HG02571 (cell line): ENCODE measurements at regions not wholly inside any gene's neighbourhood (a gene's known extent, or its start where the extent isn't known, plus 50 kb on each side); places are given as distances from the start of the nearest gene placed in this dataset.

Experiments used
- ATAC-seq: cut with Tn5 transposase; IDR thresholded peaks from one replicate; pipeline ENCODE4 v1.9.1; 2021; ENCODE audit warnings: mild to moderate bottlenecking, moderate library complexity; ENCODE audit not compliant: unreplicated experiment

DNA sequence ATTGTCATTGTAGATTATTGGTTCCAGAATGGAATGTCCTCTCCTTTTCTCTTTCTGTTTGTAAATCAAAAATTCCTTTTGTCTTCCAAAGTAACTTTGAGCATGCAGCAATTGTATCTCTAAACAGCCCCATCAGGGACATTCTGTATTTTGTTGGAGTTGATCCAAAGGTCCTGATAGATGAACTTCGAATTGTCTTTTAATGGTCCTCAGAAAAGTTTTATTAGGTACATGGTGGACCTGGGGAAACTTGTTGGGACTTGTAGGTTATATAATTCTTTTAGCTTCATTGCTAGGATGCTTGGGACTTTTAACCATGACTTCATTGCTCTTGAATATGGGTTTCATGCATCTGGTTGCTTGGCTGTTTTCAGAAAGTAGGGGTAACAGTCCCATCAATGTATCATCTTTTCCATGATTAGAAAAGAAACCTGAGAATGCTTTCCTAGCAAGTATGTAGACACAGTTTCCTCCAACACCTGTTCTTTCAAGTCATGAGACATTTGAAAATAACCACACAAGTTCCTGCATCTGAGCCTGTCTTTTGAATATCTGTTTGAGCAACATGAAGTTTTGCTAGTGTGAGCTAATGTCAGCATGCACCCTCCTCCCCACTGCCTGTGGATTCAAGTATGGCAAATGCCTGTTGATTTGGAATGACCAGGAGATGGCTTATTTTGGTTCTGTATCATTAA, 413.1 kb downstream of the KCNRG start:
- no peak for ATAC-seq

DNA sequence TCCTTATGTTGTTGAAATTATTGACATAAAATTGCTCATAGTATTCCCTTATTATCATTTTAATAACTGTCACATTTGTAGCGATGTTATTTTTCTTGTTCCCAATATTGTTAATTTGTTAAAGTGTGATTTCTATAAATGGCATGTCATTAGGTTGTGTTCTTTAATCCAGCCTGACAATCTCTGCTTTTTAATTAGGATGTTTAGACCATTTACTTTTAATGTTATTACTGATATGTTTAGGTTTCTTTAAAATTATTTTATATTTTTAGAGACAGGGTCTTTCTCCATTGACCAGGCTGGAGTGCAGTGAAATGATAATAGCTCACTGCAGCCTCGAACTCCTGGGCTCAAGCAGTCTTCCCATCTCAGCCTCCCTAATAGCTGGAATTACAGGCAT, 408.5 kb downstream of the DLEU7 start:
- no peak for ATAC-seq

DNA sequence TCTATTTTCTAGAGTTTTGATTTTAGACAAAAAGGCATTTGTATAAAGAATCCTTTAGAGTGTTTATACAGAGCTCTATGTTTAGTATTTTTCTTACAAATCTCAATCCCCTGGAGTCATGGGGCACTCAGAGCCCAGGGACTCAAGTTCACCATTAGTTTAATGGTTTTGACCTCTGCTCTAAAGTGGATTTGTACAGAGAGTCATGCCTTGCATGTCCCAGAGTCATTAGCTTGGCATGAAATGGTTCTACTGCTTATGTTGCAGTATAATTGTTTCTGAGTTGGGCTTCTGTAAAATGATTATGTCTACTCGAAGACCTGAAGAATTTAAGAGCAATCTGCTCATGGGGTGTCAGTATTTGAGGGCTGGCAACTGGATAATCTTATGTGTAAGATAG, 406.2 kb downstream of the DLEU7 start:
- no peak for ATAC-seq

DNA sequence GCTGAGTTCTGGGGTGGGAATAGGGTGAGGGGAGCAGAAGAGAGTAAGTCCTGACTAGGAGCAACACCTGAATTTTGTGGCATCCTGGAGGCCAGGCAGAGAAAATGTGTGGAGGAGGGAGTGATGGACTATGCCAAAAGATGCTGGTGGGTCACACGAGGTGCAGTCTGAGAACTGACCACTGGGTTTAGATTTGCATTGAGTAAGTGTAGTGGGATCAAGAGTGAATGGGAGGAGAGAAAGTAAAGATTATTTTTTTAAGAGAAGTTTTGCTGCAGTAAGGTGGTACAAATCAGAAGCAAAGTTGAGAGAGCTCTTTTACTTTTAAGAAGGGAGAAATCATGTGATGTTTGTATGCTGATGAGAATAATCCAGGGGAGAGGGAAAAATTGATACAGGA, 405.1 kb downstream of the DLEU7 start:
- ATAC-seq = no peak

DNA sequence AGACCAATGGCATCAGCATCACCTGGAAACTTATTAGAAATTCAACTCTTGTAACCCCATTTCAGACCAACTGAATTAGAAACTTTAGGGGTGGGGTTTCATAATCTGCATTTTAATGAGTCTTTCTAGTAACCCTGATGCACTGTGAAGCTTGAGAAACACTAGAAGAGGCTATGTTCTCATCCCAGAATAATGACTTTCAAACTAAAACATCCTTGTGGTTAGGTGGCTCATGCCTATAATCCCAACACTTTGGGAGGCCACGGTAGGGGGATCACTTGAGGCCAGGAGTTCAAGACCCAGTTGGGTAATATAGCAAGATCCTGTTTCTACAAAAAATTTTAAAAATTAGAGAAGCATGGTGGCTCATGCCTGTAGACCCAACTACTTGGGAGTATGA, 402.4 kb downstream of the DLEU7 start:
- no peak for ATAC-seq

DNA sequence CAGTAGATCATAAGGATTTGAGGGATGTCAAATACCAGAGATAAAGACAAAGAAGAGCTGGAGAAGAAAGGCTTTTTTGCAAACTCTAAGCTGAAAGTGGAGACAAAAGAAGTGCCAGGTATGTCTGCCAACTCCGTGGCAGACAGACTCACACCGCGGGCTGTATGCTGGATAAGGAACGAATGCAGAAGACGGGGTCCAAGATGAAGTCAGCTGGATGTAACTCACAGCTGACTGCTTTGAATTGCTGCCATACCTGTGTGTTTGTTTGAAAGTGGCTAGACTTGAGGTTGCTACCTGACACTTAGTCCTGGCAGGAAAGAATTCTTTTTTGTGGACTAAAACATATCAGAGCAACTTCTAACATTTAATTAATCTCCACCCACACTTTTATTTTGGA, 398.8 kb downstream of the DLEU7 start:
- no peak for ATAC-seq

DNA sequence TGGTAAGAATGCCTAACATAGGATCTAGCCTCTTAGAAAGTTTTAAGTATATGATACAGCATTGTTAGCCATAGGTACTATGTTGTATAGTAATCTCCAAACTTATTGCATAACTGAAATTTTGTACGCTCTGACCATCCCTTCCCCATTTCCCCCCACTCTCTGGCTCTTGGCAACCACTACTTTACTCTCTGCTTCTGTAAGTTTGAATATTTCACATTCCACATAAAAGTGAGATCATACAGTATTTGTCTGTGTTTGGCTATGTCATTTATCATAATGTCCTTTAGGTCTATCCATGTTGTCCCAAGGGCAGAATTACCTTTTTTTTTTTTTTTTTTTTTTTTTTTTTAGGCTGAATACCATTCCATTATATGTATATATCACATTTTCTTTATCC, 396.9 kb downstream of the DLEU7 start:
- no peak for ATAC-seq

DNA sequence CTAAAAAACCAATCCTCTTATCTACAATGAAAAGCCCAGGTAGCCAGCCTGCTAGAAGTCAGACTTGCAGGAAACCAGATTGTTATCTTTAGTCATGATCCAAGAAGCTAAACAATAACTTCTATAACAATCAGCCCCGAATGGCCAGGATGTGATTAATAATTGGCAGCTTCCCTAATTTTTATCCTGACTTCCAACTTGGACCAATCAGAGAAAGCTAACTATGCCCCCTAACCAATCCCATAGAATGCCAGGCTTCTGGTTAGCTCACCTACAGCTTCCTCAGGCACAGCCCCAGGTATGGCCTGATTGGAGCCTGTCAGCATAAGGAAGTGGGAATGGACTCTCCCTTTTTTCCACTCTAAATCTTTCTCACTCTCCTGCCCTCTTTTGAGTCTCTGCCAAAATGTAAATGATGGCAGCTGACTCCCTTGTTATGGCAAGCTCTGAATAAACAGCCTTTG, 394.9 kb downstream of the DLEU7 start:
- ATAC-seq = no peak

DNA sequence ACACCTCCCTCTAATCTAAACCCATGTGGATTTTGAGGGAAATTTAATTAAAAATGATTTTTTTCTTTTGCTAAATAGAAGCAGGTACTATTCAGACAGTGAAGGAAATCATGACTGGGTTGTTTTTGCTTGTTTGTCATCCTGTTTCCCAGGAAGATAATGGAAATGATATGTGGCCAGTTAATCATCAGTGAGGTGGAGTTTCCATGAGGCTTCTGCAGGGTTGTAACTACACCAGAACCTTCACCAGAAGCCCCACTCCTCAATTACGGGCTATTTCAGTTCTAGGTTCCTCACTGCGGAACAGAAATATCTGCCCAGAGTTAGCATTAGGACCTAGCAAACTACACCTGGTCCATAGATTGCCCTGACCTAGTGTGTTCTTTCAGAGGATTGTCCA, 394.0 kb downstream of the DLEU7 start:
- ATAC-seq = no peak

DNA sequence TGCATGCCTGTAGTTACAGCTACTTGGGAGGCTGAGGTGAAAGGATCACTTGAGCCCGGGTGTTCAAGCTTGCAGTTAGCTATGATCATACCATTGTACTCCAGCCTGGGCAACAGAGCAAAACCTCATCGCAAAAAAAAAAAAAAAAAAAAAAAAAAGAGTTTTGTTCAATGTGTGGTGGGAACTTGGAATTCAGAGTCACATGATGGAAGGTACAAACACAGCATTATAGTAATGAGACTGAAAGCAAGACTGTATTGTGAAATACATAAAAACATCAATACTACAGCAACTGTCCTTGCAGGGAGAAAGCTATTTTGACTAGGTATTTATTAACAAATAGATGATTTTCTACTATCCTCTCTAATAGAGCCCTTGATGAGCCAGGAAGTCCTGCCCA, 393.2 kb downstream of the DLEU7 start:
- ATAC-seq = no peak

DNA sequence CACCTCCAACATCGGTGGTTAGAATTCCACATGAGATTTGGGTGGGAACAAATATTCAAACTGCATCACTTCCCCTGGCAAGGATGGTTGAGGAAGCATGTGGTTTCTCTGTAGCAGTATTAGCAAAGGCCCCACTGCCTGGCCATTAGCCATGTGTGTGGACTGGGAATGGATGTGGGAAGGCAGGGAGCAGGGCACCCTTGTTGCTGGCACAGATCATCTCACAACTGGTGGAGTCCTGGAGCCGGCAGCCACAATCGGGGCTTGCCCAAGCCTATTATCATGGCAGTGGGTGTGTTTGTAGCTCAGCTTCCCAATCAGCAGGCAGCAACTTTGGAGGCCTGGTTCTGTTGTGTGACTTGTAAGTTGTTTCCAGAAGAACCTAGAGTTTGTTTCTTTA, 391.9 kb downstream of the DLEU7 start:
- no peak for ATAC-seq

DNA sequence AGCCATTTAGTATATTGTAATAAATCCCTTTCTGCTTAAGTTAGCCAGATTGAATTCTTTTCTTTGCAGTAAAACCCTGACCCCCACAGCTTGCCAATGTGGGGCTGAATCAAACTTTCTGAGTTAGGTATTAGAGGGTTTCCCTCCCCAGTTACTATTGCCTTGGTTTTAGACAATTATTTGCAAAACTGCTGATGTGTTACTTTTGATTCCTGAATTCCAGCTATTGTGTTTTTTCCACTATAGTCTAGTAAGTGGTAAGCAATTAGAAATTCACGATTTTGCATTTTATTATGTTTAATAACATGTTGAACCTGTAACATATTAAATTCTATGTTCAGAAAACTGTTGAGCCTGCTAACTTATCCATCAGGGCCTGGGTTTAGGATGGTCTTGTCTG, 391.5 kb downstream of the DLEU7 start:
- ATAC-seq = no peak

DNA sequence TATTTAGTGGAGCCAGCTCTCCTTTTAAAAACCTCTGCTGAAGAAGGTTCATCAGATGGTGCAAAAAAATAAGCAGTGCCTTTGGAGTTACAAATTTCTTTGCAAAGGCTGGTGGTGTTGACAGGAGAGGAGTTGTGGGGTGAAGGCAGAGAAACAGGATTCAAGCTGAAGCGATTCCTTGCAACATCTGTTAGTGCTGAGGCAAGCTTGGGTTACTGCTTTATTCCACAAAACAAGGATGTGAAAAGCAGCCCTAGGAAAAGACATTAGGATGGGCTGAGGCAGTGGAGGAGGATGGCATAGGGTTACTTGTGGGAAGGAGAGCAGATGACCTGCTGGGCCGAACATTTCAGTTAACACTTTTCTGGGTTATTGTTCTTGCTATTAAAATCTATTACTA, 390.7 kb downstream of the DLEU7 start:
- ATAC-seq = no peak

DNA sequence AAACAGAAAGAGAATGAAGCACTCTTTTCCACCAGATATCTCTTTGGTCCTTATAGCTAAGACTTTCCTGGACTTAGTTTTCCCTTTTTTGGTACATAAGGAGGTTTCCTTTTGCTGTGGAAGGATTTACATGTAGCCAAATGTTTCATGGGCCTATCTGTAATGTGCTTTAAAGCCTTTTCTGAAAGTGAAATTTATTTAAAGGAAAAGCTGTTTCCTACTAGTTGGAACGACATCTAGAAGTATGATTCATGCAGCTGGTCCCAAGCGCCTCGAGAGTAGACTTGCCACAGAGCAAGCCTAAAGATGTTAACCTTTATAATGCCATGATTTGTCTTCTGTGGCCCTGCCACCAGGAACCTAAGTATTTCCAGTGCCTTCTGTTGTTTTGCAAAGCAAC, 390.3 kb downstream of the DLEU7 start:
- no peak for ATAC-seq

DNA sequence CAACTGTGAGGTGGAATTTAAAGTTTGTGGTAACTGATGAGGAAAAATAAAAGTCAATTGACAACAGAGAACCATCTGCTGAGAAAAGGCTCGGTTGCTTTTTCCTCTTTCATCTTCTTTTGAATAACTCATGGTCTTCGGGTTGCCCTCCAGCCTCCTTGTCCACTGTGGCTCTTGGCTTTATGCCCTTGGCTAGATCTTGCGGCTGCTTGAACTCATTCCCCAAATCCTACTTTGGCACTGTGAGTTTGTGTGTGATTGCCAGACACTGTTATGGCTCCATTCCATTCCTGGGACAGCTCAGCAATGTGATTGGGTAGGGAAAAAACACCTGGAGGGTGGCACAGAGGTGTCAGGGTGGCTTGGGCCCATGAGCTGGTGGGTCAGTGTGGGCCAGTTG, 387.4 kb downstream of the DLEU7 start:
- ATAC-seq = no peak

DNA sequence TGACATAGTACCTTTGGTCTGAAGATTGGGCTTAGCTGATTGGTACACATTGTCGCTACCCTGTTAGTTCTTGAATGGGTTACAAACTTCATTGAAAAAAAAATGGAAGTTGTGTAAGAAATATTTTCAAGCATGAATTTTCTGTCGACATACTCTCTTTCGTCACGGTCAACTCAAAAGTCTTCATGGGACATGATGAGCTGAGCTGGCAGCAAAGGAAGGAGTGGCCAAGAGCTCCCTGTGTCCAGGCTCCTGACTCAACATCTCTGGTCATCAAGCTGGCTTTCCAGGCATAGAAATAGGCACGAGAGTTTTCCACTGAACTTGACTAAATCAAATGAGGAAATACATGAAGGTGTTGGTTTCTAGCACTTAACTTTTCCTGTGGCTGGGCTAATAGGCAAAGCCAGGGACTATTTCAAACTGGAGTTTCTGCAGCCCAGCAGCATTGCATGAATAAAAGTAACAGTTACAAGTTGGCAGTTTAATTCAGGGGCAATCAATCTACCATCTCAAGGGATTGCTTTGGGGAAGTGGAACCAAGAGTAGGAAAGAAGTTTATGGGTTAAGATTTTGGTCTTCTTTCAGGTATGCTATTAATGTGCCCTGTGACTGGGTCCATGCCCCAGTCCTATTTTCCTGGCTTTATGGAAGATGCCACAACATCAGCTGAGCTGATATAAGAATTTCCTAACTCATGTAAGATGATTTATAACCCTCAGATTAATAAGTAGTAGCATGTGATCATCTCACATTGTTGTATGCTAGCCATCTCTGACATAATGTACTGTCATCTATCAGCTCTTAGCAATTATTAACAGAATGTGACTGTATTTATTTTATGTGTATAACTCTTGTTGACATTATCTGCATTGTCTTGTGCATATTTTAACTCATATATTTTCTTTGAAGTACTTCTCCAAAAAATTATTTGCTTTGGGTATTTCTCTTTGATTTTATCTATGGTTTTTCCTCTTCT, 385.8 kb downstream of the DLEU7 start:
- no peak for ATAC-seq

DNA sequence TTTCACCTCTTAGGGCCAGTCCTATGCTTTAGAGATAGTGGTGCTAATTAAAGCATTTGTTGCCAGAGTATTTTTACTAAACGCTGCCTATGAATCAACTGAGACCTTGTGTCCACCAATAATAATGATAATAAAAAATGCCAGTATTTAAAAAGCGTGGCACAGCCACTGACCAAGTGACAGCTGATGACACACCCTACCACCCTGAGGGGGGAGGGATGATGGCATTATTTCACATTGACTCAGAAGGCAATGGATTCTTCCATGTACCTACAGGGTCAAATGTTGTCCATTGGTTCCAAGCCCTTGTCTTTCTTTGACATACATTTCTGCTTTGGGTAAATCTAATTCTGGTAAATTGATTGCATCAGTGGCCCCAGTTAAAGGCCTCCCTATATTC, 384.4 kb downstream of the DLEU7 start:
- ATAC-seq = no peak

DNA sequence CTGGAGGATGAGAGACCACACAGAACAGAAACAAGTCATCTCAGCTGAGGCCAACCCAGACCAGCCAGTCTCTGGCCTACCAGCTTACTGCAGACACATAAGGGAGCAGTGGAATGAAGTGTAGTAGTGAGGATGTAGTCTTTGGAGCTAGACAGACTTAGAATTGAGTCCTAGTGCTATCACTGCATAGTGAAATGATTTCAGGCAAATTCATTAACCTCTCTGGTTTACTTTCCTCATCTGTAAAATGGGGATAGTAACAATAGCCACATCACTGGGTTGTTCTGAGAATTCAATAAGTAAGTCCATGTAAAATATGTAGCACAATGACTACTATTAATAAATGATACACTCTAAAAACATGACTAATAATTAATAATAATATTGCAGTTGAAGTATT, 383.8 kb downstream of the DLEU7 start:
- no peak for ATAC-seq

DNA sequence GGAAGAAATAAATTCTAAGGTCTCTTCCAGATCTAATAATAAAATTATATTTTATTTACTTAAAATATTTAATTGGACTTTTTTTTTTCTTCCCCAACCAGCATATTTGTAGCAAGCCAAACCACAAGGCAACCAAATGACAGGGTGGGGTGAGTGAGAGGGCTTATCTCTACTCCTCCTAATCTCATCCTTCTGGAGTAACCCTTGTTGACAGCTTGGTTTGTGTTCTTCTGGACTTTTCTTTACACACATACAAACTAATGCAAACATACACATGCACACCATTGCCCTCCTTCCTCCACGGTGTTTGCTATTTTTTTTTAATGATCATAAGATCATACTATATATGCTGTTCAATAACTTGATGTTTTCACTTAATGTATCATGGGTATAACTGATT, 383.1 kb downstream of the DLEU7 start:
- no peak for ATAC-seq

DNA sequence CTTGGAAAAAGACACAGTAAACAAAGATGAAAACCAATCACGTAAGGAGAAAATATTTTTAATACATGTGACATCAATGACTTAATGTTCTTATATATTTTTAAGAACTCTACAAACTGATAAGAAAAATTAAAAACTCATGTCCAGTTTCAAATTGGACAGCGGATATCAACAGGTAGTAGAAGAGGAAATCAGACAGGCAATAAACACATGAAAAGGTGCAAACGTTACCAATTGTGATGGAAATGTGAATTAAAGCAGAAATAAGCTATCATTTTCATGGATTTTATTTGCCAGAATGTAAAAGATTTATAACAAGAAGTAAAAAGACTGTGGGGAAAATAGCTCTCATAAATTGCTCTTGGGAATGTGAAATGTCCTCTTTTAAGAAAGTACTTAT, 382.3 kb downstream of the DLEU7 start:
- no peak for ATAC-seq

DNA sequence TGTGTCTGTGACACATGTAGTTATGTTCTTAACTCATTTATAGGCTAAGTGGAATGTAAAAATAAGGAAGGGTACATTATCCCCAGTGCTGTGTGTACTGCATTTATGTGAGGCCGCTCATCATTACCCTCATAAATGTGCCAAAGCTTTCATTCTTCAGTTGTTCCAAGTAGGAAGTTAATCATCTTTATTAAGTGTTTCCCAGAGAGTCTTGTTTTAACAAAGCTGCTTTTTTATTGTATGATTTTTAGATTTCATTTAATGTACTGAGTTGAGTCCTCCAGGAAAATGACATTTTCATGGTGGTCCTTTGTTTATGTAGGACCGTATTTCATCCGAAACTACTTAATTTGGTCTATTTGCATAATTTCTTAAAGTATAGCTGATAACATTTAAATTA, 379.8 kb downstream of the DLEU7 start:
- ATAC-seq = no peak
